ENCODE measurements at regions not wholly inside any gene's neighbourhood (a gene's known extent, or its start where the extent isn't known, plus 50 kb on each side); places are given as distances from the start of the nearest gene placed in this dataset.

- TF ChIP-seq CTCF (IDR thresholded peaks at IDR 0.05) (no peak), EP300 (IDR thresholded peaks at IDR 0.05) (no peak)
Observed at GRCh38 chr5:175795959-175796358, 75.4 kb upstream of the CPLX2 start.
